ENCODE measurements at regions not wholly inside any gene's neighbourhood (a gene's known extent, or its start where the extent isn't known, plus 50 kb on each side); places are given as distances from the start of the nearest gene placed in this dataset.

DNA sequence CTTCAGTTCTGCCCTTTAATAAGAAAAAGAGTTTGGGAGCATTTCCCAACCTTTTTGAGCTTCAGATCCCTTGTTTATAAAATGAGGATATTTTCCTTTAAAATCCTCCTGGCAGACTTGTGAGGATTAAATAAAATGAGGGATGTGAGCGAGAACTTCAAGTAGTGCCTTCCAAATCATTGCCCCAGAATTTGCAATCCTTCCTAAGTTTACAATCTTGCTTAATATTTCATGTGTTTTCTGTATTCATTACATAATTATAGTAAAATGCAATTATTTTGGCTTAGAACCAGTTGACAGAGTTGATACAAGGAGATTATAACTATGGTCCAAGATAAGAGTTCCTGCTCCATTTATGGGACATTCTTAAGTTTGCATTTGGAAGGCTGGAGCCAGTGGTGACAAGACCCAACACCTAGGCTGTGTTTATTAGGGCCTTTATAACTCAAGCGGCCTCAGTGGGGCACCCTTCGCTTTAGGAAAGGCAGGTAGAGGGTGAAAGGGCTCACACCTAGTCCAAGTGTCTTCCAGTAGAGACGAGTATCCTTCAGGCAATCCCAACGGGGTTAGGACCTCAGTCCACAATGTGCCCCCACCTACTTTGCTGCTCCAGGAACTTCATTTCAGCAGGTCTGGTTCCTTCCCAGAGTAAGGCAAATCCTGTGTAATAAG lies 317.5 kb downstream of the WDR11 start:
- no peak for DNase-seq

DNA sequence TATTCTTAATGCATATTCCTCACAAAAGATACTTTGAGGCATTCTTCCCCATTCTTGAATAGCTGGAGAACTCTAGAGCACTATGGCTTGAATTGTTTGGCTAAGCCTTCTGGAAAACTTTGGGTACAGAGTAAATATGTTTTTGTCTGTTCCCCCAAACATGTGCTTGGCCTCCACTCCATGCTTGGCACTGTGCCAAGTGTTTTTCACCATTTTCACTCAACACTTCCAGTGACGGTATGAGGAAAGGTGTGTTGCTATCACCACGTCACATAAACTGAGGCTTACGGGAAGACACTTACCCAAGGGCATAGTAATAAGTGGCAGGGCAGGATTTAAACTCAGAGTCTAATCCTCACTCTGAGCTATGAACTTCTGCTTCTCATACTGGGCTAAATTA lies 318.2 kb downstream of the WDR11 start:
- no peak for DNase-seq

DNA sequence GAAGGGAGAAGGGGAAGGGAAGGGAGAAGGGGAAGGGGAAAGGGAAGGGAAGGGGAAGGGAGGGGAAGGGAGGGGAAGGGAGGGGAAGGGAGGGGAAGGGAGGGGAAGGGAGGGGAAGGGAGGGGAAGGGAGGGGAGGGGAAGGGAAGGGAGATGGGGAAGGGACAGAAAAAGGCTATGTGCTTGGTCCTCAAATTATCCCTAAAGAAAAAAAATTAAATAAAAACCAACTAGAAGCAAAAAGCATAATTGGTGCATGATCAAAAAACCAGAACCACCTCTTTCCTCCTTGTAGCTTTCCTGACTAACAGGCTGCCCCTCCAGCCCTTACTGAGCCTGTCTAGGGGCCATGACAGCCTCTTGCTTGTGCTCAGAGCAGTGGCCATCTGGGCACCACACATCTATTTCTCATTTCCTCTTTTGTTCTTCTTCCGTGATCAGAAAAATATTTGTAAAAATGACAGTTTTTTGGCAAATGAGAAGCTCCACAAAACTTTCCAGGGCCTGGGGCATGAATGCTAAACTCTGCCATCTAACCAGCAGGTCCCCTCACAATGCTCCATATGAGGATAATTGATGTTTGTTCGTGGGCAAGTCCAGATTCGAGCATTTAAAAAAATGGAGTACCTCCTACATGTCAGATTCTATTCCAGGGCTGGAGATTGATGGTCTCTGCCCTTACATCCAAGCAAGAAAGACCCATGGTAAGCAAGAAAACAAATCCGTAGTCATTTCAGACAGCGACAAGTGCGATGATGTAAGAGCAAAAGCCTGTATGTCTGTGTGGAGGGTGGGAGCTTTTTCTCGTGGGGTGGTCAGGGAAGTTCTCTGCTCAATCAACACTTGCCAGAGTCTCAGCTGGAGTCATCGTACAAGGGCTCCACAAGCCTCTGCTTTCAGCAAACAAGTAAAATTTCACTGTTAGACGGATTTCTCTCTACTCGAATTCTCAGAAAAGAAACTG lies 320.9 kb downstream of the WDR11 start:
- DNase-seq, result peak in 1 of 56 donors; percentile 21

DNA sequence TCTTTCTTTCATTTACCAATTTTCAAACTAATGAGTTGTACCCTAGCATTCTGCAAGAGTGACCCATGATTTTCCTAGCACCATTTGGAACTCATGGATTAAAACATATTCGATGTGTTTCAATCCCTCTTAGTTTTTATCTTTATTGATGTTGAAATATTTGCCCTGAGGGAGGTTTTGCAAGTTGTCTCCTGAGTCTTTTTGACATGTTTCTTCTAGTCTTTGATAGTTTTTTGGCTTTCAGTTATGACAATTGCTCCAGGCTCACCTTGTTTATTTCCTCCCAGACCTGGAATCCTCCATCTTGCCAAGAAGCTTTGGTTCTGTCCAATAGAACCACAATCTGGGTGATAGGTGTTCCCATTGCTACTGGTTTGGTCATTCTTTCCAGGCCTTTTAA lies 327.8 kb downstream of the WDR11 start:
- DNase-seq, result no peak

DNA sequence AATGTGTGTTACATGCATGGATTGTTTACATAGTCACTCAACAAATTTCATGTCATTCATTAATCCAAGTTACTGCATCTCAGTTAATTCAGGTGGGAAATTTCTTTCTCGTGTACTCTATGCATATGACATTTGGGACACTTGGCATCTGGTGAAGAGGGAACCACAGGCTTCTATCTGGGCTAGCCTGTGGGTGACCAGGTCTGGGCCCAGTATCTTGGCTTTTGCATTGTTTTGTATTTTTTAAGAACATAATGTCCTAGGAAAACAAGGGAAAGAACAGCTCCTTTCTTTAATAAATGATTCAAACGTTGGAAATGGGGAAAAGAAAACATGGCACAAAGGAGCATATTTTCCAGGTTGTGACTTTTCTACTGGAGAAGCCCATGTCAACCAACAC lies 331.1 kb downstream of the WDR11 start:
- DNase-seq, result no peak

DNA sequence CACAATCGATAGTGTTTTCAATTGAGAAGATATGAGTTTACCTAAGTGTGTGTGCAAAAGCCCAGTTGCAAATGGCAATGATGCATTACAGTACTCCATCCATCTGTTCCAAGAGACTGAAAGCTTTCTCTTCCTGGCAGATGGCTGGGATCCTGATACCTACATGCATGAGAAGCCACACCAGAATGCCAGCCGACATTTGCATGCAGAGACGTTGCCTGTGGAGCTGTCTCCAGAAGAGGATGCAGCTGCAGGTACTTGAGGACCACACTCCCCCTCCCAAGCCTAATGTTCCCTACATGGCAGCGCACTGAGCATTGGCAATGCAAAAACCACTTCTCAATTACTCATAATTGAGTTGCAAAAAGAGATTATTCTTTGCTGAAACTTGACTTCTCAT lies 332.1 kb downstream of the WDR11 start:
- DNase-seq, result peak in 1 of 56 donors; percentile 10

DNA sequence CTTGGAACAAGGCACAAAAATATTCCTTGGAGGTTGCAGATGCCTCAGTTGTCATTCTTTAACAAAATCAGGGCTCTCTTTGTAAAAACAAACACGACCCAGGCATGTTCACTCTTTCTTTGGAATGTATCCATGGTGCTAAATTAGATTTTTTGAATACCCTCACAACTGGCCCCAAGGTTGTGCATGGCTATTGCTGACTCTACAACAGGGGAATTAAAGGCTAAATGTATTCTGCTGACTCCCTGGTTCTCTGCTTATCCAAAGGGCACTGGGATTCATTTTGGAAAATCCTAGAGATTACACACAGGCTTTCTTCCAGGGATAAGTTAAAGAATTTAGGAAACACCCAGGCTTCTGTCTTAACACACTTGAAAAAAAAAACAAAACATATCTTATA lies 332.5 kb downstream of the WDR11 start:
- DNase-seq, result no peak

DNA sequence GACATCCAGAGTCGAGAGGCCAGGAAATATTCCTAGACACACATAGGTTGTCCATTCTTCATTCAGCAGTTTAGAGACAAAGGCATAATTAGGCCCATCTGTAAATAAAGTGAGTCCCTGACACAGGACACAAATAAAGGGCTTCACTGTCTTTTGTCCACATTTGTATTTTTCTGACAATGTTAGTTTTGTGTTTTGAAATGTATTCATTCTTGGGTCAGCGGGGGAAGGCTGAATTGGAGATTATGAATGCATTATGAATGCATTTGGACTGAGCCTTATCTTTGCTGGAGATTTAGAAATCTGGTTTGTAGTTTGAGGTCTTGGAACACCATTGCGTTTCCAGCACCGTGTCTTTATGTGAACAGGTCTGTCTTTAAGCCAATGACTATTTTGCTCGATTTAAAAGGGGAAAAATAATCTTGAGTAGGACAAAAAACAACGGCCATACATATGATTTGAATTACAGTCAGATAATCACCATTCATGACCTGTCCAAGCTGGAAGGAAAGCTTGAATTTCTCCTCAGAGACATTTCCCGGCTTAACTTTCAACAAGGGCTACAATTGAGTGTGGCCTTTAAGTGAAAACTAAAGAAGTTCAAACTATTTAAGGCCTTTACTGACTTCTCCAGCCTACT lies 334.8 kb downstream of the WDR11 start:
- peak in 3 of 56 donors; percentile 16 to 47 (median 19) for DNase-seq

DNA sequence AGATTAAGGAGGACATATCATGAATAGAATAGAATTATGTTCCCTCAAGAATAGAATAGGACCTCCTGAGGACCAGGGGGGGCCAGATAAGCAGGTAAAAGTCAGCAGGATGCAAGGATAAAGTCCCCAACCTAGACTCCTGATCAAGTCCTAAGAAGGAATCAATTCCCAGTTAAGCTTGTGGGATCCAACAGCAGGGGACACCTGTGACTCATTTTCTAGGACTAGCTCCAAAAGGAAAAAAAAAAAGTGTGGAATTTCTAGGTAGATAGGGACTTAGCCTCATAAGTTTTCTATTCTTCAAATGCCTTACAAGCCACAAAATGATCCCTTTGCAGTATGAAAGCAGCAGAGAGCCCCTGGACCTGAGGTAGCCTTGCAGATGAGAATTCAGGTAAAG lies 336.2 kb downstream of the WDR11 start:
- DNase-seq, result no peak

DNA sequence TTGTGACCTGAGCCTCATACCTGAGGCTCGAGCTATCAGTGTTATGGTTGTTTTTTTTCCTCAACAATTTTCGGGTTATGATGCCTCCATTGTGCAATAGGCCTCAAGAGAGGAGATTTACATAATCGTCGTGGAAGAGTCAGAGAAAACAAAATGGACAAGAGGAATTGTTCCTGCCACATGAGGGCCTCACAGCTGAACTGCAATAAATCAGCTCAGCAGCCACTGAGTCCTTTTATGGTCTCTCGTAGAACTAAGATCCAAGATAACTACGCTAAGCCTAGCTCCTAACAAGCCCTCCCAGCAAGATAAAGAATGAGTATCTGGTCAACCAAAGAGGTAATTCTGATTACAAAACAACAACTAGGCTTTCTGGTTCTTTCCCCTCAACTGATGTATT lies 336.8 kb downstream of the WDR11 start:
- DNase-seq, result peak in 18 of 56 donors; percentile 10 to 44 (median 20)

DNA sequence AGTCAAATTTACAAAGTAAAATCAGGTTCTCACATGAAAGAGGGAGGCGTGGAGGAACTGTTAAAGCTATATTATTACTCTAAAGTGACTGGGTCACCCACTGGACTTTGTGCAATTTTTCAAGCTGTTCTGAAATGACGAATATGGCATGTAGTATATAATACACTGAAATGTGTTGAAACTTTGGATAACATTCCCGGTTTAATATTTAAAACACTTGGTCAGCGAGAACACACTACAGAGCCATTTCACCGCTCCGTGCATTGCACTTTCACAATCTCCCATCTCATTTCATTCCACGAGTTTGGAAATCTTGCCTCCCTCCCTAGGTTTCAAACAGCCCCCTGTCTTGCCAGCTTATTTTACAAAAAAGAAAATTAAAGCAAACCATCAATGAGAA lies 337.9 kb downstream of the WDR11 start:
- no peak for DNase-seq

DNA sequence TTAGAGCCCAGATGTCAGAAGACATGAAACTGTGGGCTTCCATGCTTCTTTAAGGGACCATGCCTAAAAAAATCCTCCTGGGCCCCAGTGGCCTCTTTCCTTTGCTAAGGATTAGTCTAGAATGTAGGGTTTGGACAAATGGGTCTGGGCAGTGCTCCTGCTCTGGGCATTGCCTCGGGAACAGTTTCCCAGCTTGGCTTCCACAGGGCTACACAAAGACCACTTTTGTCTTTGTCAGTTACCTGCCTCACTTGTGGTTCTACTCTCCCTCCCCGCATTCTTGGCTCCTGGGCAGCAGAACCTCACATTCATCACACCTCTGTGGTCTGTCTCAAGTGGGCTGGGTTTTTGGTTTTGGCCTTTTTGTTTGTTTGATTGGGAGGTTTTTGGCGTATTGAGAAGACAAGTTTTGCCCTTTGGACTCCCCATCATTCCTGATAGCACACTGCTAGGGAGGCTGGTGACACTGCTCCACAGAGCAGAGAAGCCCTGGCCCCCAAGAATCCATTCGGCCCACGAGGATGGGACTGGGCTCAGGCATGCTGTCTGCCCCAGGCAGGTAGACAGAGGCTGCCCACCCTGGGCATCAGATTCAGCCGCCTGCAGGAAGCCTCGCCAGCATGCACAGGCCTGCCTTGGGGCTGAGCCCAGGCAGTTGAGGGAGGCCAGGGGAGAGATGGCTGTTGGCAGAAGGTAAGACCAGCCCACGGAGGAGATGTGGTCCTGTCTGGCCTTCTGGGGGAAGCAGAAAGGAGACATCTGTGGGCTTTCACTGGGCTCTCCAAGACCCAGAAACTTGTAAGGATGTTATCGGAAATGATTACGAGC lies 343.7 kb downstream of the WDR11 start:
- no peak for DNase-seq

DNA sequence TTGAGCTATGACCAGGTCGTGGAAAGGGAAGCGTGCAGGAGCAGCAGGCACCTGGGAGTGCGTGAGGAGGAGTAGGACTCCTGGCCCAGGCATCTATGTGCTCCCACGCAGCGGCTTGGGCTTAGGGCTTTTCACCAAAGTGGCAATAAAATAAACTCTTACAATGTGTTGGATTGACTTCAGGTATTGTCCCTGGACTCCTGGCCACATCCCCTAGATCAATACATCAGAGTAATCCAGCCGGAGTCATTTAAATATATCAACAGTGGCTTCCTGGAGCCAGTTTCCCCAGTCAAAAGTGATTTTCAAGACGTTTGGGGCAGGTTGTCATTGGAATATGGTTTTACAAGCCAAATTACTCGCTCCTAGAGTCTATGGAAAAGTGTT lies 344.4 kb downstream of the WDR11 start:
- DNase-seq, result no peak

DNA sequence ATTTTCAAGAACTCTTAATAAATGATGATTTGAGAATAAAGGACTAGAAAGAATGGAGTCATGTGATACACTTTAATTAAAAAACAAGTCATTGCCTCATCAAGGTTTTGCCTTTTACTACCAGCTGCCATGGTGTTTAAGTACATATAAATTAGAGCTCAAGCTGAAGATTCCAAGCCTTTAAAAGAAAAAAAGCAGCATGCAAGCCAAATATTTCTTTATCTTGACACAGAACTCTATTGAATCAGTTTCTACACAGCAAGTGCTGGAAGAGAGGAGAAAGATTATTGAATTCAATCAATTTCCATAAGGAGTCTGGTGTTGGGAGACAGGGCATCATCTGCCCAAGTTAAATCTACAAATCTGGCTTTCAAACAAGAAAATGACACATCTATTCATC lies 347.9 kb downstream of the WDR11 start:
- DNase-seq, result no peak

DNA sequence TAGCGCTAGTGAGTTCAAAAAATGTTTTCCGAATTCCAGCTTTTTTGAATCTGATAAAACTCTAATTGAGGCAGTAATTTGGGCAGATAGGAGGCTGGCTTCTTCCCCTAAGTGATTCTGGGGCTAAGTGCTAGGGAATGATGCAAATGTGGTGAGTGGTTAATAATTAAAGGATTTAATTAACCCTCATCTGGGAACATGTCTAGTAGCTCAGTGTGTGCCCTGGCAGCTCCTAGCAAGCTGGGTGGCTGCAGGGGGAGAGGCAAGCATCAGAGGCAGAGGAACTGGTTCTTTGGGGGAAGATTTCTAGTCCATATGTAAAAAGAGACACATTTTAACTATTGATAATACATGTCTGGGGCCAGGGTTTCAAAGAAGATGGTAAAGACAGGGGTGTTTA lies 354.5 kb downstream of the WDR11 start:
- DNase-seq, result no peak

DNA sequence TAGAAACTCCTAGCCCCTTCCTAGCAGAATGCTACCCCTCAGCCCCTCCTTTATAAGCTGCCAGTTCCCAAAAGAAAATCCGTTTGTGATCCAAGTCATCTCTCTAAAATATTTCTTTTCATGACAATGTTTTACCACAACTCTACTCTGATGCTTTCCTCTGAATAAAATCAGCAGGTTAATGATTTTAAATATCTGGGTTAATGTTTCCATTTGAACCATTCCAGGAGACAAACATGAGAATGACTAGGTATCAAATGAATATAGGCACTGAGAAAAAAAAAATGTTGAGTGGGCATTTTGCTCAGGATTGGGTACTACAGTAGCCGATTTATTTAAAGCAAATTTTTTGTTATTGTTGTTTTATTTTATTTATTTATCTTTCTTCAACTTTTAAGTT lies 360.3 kb downstream of the WDR11 start:
- no peak for DNase-seq

DNA sequence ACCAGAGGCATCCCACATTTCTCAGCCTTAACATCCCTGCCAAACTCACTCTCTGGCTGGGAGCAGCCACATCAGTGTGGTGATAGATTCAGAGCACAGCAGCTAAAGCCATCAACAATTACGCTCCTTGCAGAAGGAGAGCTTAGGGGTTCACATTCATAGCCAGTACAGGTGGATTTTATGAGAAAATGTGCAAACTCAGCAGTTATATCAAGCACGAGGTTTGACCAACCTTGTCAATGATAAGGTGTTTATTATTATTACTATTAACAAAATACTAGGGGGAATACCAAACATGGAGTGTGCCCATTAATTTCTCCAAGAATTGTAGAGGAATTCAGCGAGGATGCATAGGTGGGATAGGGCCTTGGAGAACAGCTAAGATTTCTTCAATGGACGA lies 362.3 kb downstream of the WDR11 start:
- DNase-seq, result no peak

DNA sequence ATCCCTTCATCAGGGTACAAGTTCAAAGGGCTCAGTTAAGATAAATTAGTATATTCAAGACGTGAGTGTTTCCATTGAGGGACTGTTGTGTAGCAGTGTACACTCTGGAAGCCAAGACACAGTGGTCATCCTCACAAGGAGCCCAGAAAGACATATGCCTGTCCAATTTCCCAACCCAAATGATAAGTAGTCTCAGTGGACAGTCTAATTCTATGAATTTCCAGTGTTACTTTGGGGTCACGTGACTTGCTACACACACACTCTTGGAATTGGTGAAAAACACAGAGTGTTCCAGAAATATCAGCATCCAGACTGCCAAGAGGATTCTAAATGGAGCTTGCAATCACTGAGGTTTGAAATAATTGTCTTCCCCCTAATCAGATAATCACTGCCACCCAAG lies 365.1 kb downstream of the WDR11 start:
- DNase-seq, result no peak

DNA sequence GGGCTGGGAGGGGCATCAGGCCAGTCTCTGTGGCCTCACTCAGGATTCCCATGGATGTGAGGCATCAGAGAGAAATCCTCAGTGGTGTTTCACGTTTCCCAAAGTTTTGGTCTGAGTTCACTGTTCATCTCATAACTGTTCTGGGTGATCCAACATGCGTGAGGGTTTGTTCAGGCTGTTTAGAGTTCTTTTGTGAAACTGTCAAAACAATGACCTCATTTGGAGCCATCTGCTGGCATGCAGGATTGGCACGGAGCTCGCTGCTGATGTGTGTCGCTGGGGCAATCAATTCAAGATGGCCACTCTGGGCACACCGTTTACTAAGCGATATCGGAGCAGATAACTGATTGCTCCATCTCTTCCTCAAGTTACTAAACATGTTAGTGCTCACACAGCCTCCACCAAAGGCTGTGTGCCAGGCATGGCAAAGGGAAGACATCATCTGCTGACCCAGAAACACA lies 365.6 kb downstream of the WDR11 start:
- DNase-seq, result peak in 50 of 56 donors; percentile 9 to 83 (median 60)

DNA sequence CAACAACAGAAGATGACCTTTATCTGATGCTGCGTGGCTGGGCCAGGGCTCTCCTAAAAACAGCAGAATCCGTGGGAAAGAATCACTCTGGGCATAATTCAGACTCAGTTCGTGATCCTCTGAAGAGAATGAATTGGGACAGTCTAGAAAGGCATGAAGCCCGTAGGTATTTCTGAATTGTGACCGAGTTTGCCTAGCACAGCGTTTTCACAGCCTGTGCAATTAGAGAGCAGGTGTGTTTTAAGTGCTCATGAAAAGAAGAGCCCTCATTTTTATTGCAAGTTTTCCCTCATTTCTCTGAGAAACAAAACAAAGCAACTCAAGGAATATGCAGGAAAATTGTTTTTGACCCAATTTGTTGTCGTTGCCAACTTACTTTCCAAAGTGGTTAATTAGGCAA lies 366.2 kb downstream of the WDR11 start:
- DNase-seq, result peak in 2 of 56 donors; percentile 45 to 59

DNA sequence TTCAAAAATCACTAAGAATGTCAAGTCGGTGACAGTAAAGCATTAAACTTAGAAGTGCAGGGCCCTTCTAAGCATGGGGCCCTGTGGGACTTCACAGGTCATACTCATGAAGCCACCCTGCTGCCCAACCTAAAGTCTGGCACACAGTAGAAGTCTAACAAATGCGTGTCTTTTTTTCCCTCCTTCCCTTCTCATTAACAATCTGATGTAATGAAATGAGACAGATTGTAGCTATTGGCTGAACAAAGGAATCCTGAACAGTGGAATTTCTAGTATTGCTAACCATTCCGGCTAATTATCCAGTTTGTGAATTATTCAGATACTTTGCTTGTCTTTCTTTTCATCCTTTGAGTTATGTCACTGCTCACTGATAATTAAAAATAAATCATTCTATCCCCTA lies 369.9 kb downstream of the WDR11 start:
- peak in 1 of 56 donors; percentile 5 for DNase-seq

Measured in nucleus accumbens (tissue), 56 donors.